Glutamatergic neuron (in vitro differentiated cells): ENCODE measurements at regions not wholly inside any gene's neighbourhood (a gene's known extent, or its start where the extent isn't known, plus 50 kb on each side); places are given as distances from the start of the nearest gene placed in this dataset.
"Not testable (repeated sequence)": the region's sequence is repeated elsewhere in the genome, so short reads cannot be mapped to it uniquely, and the experiment has no call there.

ENCODE experiments used
- DNase-seq: peaks from one replicate; pipeline ENCODE4 v3.0.0; 2022
- H3K27ac Mint-ChIP-seq: one replicate; pipeline ENCODE4 v1.8.0; 2020; ENCODE audit warnings: mild to moderate bottlenecking, mixed read lengths, inconsistent platforms; ENCODE audit not compliant: unreplicated experiment
- H3K27me3 Mint-ChIP-seq: one replicate; pipeline ENCODE4 v1.8.0; 2020; ENCODE audit warnings: mild to moderate bottlenecking, moderate library complexity, mixed read lengths, inconsistent platforms; ENCODE audit not compliant: unreplicated experiment
- H3K36me3 Mint-ChIP-seq: one replicate; pipeline ENCODE4 v1.8.0; 2020; ENCODE audit warnings: mild to moderate bottlenecking, mixed read lengths, inconsistent platforms; ENCODE audit not compliant: unreplicated experiment
- H3K4me1 Mint-ChIP-seq: one replicate; pipeline ENCODE4 v1.8.0; 2020; ENCODE audit warnings: mild to moderate bottlenecking, low read depth, mixed read lengths, inconsistent platforms; ENCODE audit not compliant: unreplicated experiment
- H3K4me3 Mint-ChIP-seq: one replicate; pipeline ENCODE4 v1.8.0; 2020; ENCODE audit warnings: mild to moderate bottlenecking, mixed read lengths, inconsistent platforms; ENCODE audit not compliant: unreplicated experiment
- H3K9me3 Mint-ChIP-seq: one replicate; pipeline ENCODE4 v1.8.0; 2020; ENCODE audit warnings: mild to moderate bottlenecking, moderate library complexity, mixed read lengths, inconsistent platforms; ENCODE audit not compliant: unreplicated experiment
- TF ChIP-seq, protein P1 (sequence below): fragments of 200-600 bp; sonication (generic); IDR thresholded peaks from one replicate; pipeline ENCODE4 v1.5.0; 2021; ENCODE audit not compliant: partially characterized antibody, unreplicated experiment

DNA sequence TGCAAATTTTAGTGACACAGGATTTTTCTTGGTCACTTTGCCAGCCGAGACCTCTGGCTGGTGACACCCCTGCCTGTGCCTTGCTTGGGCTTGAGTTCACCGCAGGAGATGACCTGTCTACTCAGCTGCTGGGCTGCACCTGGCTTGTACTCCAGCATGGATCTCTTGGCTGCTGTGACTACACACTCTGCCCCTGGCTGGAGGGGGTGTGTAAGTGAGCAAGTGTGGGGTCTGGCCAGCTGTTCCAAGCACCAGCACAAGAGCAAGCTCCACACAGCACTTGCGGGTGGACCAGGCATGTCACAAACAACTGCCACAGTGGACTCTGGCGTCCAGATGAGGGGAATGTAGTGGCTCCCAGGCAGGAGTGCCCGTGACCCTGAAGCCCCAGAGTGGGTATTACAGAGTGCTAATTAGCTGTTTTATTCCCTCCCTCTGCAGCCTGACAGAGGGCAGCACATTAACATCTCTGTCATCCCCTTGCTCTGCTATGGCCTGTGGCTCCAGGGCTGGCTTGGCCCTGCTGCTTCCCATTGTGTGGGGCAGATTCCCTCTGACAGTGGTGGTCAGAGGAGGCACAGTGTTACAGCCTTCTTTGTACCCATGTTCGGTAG is 1387.2 kb downstream of the OLFM4 start:
- Mint-ChIP-seq H3K4me3 (no peak overlapping the region), H3K4me1 (no peaks in the 10 kb centered on the region), H3K27me3 (no peaks in the 10 kb centered on the region), H3K36me3 (no peaks in the 10 kb centered on the region), H3K9me3 (no peaks in the 10 kb centered on the region), H3K27ac (no peak overlapping the region)
- no peak for DNase-seq
- TF ChIP-seq, protein P1, sequence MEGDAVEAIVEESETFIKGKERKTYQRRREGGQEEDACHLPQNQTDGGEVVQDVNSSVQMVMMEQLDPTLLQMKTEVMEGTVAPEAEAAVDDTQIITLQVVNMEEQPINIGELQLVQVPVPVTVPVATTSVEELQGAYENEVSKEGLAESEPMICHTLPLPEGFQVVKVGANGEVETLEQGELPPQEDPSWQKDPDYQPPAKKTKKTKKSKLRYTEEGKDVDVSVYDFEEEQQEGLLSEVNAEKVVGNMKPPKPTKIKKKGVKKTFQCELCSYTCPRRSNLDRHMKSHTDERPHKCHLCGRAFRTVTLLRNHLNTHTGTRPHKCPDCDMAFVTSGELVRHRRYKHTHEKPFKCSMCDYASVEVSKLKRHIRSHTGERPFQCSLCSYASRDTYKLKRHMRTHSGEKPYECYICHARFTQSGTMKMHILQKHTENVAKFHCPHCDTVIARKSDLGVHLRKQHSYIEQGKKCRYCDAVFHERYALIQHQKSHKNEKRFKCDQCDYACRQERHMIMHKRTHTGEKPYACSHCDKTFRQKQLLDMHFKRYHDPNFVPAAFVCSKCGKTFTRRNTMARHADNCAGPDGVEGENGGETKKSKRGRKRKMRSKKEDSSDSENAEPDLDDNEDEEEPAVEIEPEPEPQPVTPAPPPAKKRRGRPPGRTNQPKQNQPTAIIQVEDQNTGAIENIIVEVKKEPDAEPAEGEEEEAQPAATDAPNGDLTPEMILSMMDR = no peak

DNA sequence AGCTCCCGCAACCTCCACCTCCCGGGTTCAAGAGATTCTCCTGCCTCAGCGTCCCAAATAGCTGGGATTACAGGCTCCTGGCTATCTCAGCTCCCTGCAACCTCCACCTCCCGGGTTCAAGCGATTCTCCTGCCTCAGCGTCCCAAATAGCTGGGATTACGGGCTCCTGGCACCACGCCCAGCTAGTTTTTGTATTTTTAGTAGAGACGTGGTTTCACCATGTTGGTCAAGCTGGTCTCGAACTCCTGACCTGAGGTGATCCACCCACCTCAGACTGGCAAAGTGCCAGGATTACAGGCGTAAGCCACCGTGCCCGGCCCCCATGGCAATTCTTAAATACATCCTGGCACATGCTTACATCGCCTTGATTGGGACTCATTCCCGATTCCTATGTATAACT is 1394.3 kb downstream of the OLFM4 start:
- not testable (repeated sequence) for H3K27me3 Mint-ChIP-seq

DNA sequence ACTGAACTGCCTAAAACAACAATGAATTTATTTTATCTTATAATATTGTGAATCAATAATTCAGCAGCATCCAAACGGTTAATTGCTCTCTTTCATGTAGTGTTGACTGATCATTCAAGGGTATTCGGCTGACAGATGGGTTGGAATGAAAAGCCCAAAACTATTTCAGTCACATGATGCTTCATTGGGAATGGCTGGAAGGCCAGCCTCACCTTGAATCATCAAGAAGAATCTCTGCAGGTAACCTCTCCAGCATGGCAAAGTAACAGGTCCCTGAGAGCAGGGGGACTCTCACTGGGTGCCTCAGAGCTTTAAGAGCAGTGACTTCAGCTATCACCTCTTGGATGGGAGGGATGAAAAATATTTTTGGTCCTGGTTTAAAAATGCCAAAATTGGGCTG is 1395.7 kb downstream of the OLFM4 start:
- H3K4me1 Mint-ChIP-seq = peaks cover 6% of the 10 kb centered on the region
- no peak overlapping the region for H3K4me3 Mint-ChIP-seq
- no peak overlapping the region for H3K27ac Mint-ChIP-seq
- TF ChIP-seq, protein P1 = no peak
- H3K36me3 Mint-ChIP-seq = no peaks in the 10 kb centered on the region
- H3K27me3 Mint-ChIP-seq = no peaks in the 10 kb centered on the region
- no peaks in the 10 kb centered on the region for H3K9me3 Mint-ChIP-seq
- DNase-seq = no peak

More for the DNA sequence above, 1394.3 kb downstream of the OLFM4 start:
- not testable (repeated sequence) for DNase-seq, H3K9me3 Mint-ChIP-seq, H3K27ac Mint-ChIP-seq, H3K36me3 Mint-ChIP-seq, H3K4me1 Mint-ChIP-seq, H3K4me3 Mint-ChIP-seq

DNA sequence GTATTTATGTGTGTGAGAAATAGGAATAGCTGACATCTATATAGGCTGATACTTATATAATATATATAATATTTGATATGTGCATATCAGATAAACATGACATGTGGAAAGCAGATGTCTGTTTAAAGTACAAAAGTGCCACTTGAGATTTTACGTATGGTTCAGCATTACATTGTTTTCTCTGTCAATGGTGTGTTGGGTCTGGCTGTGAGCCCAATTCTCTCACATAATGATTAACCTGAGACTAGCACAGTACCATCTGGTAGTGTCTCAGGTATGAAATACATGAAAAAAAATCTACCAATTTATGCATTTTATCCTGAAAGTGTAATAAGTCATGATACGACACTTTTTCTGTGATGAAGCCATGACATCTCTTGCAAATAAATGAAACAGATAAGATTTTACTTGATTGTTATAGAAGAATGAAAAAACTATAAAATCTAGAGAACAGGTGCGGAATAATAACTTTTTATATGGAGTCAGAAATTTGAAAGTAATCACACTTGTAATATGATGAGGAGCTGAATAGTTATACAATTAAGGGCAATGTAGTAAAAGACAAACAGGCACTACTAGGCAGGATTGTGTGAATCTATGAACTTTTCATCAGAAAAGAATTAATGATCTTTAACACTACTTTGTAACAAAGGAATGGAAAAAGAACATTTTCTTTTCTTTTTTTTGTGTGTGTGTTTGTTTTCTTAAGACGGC is 1405.0 kb downstream of the OLFM4 start:
- no peak overlapping the region for H3K4me3 Mint-ChIP-seq
- TF ChIP-seq, protein P1 = no peak
- no peaks in the 10 kb centered on the region for H3K36me3 Mint-ChIP-seq
- DNase-seq = no peak
- H3K4me1 Mint-ChIP-seq = no peaks in the 10 kb centered on the region
- no peaks in the 10 kb centered on the region for H3K27me3 Mint-ChIP-seq
- H3K9me3 Mint-ChIP-seq = no peaks in the 10 kb centered on the region
- H3K27ac Mint-ChIP-seq = no peak overlapping the region

DNA sequence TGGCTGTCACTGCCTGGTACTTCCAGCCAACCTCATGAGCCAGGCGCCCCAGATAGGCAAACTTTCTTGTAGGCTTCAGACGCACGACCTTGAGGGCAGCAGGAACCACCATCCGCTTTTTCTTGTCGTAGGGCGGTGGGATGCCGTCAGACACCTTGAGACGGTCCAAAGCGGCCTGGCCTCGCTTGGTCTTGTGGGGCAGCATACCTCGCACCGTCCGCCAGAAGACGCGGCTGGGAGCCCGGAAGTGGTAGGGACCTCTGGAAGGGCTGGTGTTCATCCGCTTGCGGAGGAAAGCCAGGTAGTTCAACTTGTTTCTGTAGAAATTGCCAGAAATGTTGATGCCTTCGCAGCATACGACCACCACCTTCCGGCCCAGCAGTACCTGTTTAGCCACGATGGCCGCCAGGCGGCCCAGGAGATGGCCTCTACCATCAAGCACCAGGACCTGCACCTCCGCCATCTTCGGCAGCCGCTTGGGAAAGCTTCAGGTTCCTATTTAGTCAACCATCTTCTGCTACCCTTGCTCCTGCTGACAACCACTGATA is 1412.3 kb downstream of the OLFM4 start:
- H3K4me1 Mint-ChIP-seq, H3K9me3 Mint-ChIP-seq, H3K36me3 Mint-ChIP-seq, H3K27me3 Mint-ChIP-seq, H3K4me3 Mint-ChIP-seq, DNase-seq, H3K27ac Mint-ChIP-seq: not testable (repeated sequence)

DNA sequence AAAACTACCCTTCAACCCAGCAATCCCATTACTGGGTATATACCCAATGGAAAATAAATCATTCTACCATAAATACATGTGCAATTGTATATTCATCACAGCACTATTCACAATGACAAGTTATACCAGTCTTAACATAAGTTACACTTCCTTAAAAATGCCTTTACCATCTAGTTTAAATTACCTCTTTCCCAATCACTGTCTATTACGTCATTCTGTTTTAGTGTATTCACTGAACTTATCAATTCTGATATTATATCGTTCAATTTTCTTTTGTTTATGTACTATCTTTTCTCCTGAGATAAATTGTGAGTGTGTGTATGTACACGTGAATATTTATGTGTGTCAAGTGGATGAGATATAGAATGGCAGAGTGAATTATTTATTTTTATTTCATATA is 1416.8 kb downstream of the OLFM4 start:
- H3K36me3 Mint-ChIP-seq = no peaks in the 10 kb centered on the region
- no peaks in the 10 kb centered on the region for H3K4me1 Mint-ChIP-seq
- no peaks in the 10 kb centered on the region for H3K27me3 Mint-ChIP-seq
- no peak overlapping the region for H3K4me3 Mint-ChIP-seq
- no peak for DNase-seq
- H3K27ac Mint-ChIP-seq = no peak overlapping the region
- TF ChIP-seq, protein P1 = no peak
- no peaks in the 10 kb centered on the region for H3K9me3 Mint-ChIP-seq
